NCI-H510A (cell line): ENCODE measurements at regions not wholly inside any gene's neighbourhood (a gene's known extent, or its start where the extent isn't known, plus 50 kb on each side); places are given as distances from the start of the nearest gene placed in this dataset.

Source experiments
- DNase-seq: peaks from one replicate; lab custom pipeline; 2025; lab: John Stamatoyannopoulos, UW

GRCh38 chr20:7411075-7411474 lies 529.2 kb downstream of the HAO1 start:
- no peak for DNase-seq

DNA sequence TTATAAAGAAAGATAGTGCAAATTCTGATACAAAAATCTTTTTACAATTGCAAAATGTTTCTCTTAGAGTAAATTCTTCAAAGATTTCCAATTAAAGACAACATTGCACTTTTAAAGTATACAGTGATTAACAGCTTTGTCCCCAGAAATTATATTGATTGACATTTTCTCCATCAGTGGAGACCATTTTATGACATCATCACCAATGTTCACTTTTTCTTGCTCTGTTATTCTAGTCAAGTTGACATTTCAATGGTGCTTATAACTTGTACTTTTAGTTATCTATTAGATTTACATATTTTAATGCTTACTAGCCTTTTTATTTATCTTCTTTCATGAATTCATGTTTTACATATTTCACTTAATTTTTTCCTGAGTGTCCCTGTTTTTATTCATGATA lies 524.8 kb downstream of the HAO1 start:
- no peak for DNase-seq

DNA sequence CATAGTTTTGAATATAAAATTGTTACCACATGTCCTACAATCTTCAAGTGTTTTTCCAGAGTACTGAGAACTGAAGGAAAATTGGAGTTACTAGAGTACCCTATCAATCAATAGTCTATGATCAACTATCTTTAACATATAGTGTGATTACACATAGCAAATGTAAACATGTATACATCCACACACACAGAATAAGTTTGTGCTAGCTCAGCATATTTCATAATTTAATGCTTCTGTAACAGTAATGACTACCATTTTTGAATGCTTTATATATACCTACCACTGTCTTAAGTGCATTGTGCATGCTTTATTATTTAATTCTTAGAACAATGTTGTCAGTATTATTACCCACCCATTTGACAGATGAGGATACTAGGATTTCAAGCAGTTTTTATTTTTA lies 523.9 kb downstream of the HAO1 start:
- DNase-seq, result no peak

- DNase-seq, result no peak
These were observed 519.9 kb downstream of the HAO1 start for GRCh38 chr20:7420345-7420744.

GRCh38 chr20:7426890-7427496 lies 513.3 kb downstream of the HAO1 start:
- DNase-seq, result no peak

DNA sequence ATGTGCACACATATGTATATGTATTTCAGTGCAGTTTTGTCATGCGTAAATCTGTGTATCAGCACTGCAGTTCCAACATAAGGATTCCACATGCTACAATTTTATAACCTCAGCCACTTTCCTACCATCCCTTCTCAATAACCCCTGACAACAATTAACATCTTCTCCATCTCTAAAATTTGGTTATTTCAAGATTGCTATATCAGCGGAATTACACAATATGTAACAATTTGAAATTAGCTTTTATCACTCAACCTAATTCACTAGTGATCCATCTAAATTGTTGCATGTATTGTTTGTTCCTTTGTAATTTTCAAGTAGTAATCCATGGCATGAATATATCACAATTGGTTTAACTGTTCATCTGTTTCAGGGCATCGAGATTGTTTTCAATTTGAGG lies 511.3 kb downstream of the HAO1 start:
- no peak for DNase-seq

GRCh38 chr20:7432612-7433011 lies 507.6 kb downstream of the HAO1 start:
- DNase-seq, result no peak

DNA sequence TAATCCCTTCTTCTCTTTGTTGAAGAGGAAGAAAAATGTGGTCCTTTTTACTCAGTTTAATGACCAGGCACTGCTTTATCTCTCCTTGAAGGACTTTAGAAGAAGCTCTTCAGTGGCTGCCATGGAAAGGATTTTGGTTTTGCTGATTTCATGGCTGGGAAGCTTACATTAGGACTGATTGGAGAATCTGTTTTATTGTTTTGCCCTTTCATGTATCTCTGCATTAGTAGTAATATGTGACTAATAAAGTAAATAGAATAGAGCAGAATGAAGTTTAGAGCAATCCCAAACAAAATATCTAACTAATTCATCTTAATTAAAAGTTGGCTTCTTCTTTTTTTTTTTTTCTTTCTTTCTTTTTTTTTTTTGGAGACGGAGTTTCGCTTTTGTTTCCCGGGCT lies 502.9 kb downstream of the HAO1 start:
- no peak for DNase-seq

DNA sequence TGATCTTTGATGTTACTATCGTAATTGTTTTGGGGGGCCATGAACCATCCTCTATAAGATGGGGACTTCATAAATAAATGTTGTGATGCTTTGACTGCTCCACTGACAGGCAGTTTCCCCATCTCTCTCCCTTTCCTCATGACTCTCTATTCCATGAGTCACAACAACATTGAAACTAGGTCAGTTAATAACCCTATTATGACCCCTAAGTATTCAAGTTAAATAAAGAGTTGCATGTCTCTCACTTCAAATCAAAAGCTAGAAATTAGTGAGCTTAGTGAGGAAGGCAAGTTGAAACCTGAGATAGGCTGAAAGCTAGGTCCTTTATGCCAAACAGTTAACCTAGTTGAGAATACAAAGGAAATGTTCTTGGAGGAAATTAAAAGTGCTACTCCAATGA lies 491.0 kb downstream of the HAO1 start:
- DNase-seq, result no peak

DNA sequence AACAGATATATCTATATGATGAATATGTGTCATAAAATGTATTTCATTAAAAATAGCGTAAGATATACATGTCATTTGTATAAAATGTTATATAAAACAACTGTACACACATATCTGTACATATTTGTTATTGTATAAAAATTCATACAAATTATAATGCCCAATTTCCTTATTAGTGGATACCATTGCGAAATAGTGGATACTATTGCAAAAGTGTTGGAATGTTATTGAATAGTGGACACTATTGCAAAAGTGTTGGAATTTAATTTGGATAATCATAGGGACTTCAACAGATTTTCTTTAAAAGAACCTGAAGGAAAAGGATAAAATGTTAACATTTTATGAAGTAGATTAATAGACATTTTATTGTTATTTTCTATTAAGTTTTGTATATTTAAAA lies 487.4 kb downstream of the HAO1 start:
- no peak for DNase-seq

GRCh38 chr20:7454047-7454446 lies 486.2 kb downstream of the HAO1 start:
- DNase-seq, result no peak

GRCh38 chr20:7458459-7458858 lies 481.8 kb downstream of the HAO1 start:
- no peak for DNase-seq

DNA sequence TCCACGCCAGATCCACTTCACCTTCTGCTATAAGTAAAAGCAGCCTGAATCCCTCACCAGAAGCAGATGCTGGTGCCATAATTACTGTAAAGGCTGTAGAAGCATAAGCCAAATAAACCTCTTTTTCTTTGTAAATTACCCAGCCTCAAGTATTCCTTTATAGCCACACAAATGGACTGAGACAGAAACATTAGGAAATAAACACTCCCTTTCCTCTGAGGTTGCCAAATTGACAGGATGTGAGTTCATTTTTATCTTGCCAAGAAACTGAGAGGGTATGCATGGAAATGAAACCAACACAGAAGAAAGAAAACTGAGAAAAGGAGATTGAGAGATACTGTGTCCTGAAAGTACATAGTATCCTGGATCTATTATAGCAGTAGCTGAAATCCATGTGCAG lies 481.2 kb downstream of the HAO1 start:
- DNase-seq, result no peak

GRCh38 chr20:7463290-7463689 lies 477.0 kb downstream of the HAO1 start:
- no peak for DNase-seq

GRCh38 chr20:7470912-7471311 lies 469.3 kb downstream of the HAO1 start:
- no peak for DNase-seq

DNA sequence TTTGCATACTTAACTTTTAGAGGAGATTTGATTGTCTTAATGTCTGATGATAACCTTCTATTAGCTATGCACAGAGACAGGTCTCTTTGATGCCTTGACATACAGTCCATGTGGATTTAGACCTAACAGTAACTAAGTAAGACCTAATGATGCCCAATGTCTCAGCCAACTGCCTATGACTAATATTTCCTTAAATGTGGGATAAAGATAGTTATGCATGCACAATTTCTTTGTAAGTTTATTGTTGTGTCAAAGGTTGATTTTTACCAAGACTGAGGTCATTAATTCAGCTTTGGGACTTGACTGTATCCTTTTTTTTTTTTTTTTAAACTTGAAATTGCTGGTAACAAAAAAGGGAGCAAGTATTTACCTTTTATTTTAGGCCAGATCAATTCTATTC lies 450.0 kb downstream of the HAO1 start:
- no peak for DNase-seq

DNA sequence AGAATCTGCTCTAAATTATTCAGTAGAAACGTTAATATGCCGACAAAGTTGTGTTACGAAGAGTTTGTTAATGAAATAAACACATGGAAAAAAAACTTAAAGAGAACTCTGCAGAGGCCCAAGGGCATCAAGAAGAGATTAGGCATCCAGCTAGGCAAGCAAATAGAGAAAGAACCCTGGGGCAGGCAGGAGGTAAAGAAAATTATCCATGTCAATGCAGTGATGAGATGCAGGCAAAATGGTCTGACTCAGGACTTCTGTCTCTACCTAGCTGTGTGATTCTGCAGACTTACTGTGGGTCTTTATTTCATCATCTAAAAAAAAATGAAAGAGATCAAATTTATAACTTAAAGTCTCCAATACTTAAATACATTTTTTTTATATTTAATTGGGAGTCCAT lies 448.0 kb downstream of the HAO1 start:
- no peak for DNase-seq

- no peak for DNase-seq
These were observed 446.9 kb downstream of the HAO1 start for GRCh38 chr20:7493311-7493710.

DNA sequence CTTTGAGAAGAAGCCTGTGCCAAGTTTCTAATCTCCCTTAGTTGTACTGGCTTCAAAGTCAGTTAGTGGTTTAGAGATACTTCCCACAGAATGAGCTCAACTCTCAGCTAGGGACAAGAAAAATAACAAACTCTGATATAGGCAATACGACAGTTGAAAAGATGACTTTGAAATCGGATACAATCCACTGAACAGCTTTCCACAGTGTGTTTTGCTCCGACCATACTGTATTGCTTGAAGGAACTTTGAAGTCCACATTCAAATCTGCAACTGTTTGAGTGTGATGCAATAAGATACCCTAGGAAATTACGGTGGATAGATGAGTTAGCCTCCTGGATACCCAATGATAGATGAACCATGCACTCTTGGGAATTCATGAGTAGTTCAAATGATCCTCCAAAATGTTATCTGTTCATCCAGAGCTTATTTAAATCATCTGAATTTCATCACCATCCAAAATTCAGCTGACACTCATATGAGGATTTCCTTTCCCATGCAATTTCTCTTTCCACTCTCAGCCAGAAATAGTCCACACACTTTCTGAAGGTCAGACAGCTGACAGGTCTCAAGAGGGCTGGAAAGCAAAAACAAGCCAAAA lies 443.8 kb downstream of the HAO1 start:
- DNase-seq, result no peak

DNA sequence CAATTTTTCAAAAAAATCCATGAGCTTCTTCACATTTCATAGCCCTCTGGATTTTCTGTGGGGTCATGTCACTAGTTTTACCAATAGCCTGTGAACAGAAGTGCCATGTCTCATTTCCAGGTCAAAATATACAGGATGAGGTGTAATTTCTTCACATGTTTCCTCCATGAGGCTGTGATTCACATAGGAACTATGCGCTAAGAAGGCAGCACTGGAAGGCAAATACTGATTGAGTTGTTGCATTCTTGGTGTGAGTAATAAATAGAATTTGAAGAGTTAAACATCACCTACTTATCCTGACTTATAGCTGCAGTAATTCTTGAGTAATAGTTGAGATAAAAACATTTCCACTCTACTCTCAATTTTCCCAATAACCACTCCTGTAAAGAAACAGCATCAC lies 442.3 kb downstream of the HAO1 start:
- no peak for DNase-seq

DNA sequence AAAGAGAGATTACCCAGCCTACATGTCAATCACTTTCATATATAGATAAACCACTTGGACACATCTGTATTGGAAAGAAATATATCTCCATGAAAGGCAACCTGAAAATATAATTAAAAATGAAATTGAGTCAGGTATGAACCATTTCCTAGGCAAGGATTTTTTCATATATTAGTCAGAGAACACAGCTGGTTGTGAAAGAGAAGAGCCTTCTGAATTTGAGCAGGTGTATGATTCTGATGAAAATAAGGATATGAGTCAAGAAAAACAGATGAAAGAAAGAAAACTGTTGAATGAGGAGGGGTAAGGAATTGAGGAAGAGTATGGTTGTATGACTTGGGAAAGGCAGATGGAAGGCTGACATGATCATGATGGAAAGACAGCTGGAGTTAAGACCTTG lies 441.1 kb downstream of the HAO1 start:
- no peak for DNase-seq

- no peak for DNase-seq
These were observed 440.0 kb downstream of the HAO1 start for GRCh38 chr20:7500231-7500663.

DNA sequence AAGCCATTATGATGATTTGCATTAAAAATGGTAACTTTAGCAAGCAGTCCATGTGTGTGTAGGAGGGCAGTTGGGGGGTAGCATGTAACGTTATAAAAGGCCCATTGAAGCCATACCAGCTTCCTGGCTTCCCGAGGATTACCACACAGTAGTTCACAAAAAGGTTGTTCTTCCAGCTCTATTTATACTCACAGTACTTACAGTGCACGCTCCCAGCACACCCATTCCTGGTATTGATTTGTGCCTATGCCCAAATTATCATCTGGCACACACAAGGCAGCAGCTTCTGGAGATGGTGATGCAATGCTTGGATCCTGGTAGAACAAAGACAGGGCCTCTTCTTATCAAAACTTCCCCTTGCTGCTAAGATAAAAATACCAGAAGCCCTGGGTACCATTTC lies 436.8 kb downstream of the HAO1 start:
- no peak for DNase-seq

DNA sequence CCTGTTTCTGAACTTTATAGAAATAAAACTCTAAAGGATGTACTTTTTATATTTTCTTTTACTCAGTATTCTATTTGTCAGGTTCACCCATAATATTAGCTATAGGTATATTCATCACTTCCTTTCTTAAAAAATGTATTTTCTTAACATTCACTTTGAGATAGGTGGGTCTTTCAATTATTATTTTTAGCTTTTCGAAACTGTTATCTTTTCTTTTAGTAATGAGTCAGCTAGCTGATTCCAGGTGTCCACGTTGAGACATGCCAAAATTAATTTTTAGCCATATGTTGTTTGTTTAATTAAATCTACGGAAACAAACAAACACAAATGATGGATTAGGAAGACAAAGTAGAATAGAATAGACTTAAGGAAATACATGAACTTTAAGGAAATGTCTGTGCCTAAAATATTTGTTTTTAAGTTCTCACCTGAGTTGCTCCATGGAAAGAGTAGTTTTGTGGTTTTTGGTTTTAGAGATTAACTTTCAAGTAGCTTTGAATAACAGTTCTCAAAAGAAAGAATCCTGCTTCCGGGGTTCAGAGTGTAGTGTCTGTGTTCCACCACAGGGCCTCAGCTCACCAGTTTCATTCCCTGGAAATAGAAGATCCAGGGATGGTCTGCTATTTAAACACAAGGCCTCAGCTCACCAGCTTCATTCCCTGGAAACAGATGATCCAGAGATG lies 435.0 kb downstream of the HAO1 start:
- DNase-seq, result no peak
